ENCODE measurements at regions not wholly inside any gene's neighbourhood (a gene's known extent, or its start where the extent isn't known, plus 50 kb on each side); places are given as distances from the start of the nearest gene placed in this dataset.

- DNase-seq (ENCODE audit: low read depth): no peak
Observed at GRCh38 chr2:236656166-236656565, 86.5 kb downstream of the ACKR3 start.

GRCh38 chr2:236656721-236657120 lies 87.1 kb downstream of the ACKR3 start:
- no peak for DNase-seq (ENCODE audit: low read depth)

DNA sequence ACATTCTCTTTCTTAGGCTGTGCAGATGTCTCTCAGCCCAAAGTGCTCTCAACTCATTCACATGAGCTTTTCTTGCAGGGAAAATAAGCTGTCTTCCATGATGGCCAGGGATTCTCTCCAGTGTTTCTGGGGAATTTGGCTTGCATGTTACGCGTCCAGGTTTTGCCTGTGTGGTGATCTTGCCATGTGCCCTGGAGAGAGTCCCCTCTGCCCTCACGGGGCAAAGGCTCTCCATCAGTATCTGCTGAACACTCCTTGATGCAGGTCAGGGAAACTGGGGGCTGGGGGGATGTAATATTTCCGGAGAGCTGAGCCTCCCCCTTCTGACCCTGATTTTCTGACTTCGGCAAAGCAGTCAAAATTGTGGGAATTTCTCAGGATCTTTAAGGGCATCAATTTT lies 87.6 kb downstream of the ACKR3 start:
- DNase-seq (ENCODE audit: low read depth): no peak

GRCh38 chr2:236657801-236658200 lies 88.2 kb downstream of the ACKR3 start:
- DNase-seq (ENCODE audit: low read depth): no peak

- no peak for DNase-seq (ENCODE audit: low read depth)
Observed at GRCh38 chr2:236658974-236659757, 89.5 kb downstream of the ACKR3 start.

DNA sequence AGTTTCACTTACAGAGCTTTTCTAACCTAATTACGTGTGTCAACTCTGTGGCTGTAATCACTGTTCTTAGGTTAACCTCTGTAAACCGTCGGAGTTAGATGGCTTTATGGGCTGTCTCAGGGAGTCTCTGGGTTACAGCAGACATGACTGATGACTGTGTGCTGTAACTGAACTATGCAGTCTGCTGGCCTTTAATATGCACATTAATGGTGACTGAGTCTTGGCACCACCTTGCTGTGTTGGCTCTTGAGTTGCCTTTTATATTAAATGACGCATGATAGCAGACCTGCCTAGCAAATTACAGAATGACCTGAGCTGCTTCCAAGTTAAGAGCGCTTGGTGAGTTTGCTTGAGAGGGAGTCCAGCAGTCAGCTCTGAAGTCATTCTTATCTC lies 90.1 kb downstream of the ACKR3 start:
- no peak for DNase-seq (ENCODE audit: low read depth)

- DNase-seq (ENCODE audit: low read depth): no peak
Observed at GRCh38 chr2:236661061-236661761, 91.6 kb downstream of the ACKR3 start.

DNA sequence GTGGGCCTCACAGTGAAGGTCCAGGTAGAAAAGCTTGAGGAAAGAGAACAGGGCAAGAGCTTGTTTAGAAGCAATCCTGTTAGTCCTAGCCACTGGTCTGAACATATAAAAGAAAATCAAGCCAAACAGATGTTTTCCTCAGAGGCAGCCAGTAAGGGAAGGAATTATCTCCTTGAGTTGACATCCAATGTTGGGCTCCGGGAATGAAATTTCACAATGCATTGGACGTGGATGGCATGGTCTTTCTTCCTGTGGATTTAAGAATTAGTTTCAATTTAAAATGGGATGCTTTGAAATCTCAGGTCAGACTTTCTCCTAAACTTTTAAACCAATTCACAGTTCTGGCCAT lies 92.1 kb downstream of the ACKR3 start:
- no peak for DNase-seq (ENCODE audit: low read depth)

- DNase-seq (ENCODE audit: low read depth): no peak
Observed at GRCh38 chr2:236662231-236663185, 92.9 kb downstream of the ACKR3 start.

- no peak for DNase-seq (ENCODE audit: low read depth)
Observed at GRCh38 chr2:236663287-236664101, 93.9 kb downstream of the ACKR3 start.

- DNase-seq (ENCODE audit: low read depth): no peak
Observed at GRCh38 chr2:236664136-236664535, 94.5 kb downstream of the ACKR3 start.

DNA sequence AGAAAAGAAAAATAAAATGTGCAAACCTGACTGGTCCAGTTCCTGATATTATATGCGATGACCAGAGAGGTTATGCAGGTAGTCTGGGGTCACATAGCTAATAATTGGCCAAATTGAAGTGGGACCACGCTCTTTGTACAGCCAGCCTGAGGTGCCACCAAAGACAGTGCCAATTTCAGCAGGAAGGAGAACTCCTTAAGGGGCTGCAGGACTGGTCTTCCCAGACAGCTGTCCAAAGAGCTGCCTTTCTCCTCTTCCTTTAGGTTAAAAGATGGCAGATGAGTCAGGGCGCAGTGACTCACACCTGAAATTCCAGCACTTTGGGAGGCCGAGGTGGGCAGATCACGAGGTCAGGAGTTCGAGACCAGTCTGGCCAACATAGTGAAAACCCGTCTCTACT lies 95.5 kb downstream of the ACKR3 start:
- no peak for DNase-seq (ENCODE audit: low read depth)

DNA sequence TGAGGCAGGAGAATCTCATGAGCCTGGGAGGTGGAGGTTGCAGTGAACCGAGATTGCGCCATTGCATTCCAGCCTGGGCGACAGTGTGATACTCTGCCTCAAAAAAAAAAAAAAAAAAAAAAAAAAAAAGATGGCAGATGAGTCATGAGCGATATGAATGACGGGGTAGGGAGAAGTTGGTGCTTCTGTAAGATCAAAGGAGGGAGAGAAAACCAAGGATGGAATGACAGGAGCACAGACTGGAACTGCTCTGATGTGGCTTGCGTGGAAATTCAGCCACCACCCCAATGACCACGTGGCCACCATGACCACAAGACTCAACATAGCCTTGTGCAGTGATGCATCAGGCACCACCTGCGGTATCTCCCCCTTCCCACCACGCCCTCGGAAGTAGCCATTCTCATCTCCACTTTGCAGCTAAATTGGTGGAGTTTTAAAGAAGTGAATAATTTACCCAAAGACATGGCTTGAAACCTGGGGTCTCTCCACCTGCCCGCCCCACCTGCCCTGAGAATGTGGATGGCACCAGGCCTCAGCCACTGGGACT lies 96.0 kb downstream of the ACKR3 start:
- no peak for DNase-seq (ENCODE audit: low read depth)

GRCh38 chr2:236666646-236667204 lies 97.1 kb downstream of the ACKR3 start:
- DNase-seq (ENCODE audit: low read depth): no peak

- DNase-seq (ENCODE audit: low read depth): no peak
Observed at GRCh38 chr2:236667526-236667925, 97.9 kb downstream of the ACKR3 start.

DNA sequence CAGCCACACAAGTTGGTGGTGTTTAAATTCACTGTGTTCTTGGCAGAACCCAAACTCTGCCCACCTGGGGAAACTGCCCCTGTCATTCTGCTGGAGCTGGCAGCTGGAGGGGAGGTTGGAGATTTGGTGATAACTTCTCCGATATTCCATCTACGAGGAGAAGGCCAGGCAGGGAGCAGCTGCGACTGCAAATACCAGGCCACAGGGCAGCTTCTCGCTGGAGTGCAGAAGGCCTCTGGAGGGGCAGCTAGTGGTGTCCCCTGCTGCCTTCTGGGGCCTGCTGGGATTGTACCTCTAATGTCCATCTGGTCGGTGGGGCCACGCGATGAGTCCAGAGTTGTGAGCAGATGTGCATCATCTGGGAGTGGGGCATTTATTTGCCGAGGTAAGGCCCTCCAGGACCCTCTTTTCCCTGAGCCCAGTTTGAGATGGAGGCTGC lies 98.9 kb downstream of the ACKR3 start:
- no peak for DNase-seq (ENCODE audit: low read depth)

DNA sequence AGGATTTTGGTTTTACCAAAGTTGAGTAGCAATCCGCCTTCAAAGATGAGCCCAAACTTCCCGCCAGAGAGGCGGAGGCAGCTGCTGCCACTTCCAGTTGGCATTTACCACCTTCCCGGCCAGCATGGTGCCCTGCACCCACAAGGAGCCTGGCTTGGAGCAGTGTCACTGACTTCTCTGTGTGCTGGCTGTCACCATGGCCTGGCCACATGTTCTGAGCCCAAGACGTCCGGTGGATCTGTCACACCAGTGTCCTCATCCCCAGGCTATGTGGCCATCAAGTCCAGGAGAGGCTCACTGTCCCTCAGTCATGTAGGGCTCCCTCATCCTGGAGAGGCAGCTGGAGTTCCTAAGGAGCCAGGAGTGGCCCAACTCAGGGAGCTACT lies 100.6 kb downstream of the ACKR3 start:
- no peak for DNase-seq (ENCODE audit: low read depth)

DNA sequence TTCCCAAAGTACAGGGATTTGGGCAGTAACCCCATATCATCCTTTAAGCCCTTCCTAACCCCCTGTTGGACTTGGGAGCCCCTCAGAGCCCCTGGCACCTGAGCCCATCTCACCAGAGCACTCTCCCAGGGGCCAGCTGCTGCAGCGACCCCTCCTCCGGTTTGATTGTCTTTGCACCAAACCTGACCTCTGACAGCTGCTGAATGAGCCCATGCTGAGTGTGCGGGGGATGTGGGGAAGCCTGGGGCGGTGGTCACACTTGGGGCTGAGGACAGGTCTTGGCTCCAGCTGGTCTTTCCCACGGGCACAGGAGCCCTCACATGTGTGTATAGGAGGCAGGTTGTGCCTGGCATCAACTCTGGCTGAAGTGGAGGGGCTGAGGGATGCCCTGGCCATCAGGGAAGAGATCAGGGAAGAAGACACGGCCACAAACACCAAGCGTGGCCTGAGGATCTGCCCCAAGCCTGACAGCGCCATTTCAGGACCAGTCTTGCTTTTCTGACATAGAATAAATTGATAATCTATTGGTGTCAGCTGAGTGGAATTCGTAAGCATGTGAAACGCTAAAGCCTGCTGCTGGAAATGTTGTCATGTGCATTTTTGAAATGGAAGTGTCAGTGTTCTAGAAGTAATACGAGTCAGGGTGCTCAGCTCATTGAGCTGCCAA lies 102.4 kb downstream of the ACKR3 start:
- no peak for DNase-seq (ENCODE audit: low read depth)

DNA sequence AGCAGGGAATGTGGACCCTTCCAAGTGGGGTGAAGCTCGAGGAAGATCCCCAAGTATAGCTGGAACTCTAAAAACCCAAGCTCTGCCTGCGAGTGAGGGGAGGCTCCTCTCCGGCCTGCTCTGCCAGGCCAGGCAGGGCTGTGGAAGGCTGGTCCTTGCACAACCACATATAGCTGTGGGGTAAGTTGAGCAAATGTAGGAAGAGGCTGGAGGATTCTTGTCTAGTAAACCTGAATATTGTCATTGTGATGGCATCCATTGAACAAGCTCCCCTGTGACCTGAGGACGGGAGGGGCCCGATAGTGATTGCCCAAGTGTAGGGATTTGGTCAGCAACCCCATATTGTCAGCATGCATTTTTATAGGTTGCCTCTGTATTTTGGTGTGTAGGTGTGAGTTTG lies 103.0 kb downstream of the ACKR3 start:
- DNase-seq (ENCODE audit: low read depth): no peak

- no peak for DNase-seq (ENCODE audit: low read depth)
Observed at GRCh38 chr2:236673126-236673822, 103.6 kb downstream of the ACKR3 start.

Measured in activated T-cell treated with anti-CD3 and anti-CD28 coated beads for 24 hours (primary cell).